ENCODE measurements at regions not wholly inside any gene's neighbourhood (a gene's known extent, or its start where the extent isn't known, plus 50 kb on each side); places are given as distances from the start of the nearest gene placed in this dataset.
A peak's percentile ranks its signal among the peaks of the same experiment; 100 is the strongest.

- TF ChIP-seq POLR2A (IDR thresholded peaks at IDR 0.05) = no peak
- TF ChIP-seq, protein P1, sequence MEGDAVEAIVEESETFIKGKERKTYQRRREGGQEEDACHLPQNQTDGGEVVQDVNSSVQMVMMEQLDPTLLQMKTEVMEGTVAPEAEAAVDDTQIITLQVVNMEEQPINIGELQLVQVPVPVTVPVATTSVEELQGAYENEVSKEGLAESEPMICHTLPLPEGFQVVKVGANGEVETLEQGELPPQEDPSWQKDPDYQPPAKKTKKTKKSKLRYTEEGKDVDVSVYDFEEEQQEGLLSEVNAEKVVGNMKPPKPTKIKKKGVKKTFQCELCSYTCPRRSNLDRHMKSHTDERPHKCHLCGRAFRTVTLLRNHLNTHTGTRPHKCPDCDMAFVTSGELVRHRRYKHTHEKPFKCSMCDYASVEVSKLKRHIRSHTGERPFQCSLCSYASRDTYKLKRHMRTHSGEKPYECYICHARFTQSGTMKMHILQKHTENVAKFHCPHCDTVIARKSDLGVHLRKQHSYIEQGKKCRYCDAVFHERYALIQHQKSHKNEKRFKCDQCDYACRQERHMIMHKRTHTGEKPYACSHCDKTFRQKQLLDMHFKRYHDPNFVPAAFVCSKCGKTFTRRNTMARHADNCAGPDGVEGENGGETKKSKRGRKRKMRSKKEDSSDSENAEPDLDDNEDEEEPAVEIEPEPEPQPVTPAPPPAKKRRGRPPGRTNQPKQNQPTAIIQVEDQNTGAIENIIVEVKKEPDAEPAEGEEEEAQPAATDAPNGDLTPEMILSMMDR (IDR thresholded peaks at IDR 0.05) = peak in 1 of 3 donors; percentile 70
- WGBS, 2 donors = 19 to 23% methylated on average over 6 of the region's 6 CpGs
- H3K4me3 ChIP-seq (ENCODE audit: low read depth, poor library complexity, severe bottlenecking) = no peak overlapping the region
- peak in 1 of 2 donors; percentile 30 for DNase-seq (ENCODE audit: low spot score in 2 of 2)
- intact Hi-C loops (cut with DNase I; ENCODE audit: low total_unique reads) = loop anchor here (10.0 kb wide), 1 partner anchor 202 kb away; no protein-coding TSS in a partner anchor
These were observed 131.1 kb upstream of the CDK1 start for GRCh38 chr10:60646966-60647796.

DNA sequence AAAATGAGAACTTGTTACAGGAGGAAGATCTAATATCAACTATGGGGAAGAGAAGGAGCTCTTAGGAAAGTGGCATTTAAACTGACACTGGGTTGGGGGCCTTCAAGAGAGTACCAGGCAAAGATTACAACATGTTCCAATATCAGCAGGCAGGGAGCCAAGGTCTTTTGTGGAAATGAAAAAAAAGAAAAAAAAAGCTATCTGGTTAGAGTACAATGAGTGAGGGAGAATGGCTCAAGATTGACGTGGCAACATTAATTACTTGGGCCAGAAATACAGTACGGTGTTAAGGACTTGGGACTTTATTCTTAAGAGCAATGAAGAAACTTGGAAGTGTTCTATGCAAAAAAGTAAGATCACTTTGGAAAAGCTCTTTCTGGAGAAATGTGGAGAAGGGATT is 132.3 kb upstream of the CDK1 start:
- WGBS, 2 donors = 75 to 86% methylated on average over 2 of the region's 2 CpGs

DNA sequence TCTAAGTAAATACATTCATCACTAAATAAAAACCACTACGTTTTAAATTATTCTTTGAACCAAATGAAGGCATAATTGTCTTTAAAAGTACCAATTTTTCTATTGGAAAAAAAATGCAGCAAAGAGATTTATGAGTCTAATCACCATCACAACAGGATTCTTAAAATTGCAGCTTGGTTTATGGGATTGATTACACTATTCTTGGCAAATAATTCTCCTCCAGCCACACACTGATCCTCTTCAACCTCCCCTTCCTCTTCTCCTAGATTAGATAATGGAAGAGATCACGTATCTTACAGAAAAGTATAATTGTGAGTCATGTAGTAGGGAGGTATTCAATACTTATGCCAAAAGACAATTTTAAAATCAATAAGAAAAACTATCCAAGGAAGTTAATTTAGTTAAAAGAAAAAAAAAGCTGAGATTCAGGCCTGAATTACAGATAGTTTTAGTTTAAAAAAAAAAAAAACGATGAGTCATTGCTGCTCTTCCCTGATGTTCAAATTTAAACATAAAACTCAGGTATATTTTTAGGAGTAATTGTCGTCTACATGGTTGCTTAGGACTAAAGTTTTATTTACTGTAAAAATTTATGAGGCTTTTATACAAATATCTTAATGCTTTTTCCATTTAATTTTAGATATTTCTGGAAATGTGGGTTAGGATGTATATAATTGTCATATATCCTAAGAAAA is 133.7 kb upstream of the CDK1 start:
- intact Hi-C loops (cut with DNase I; ENCODE audit: low total_unique reads) = loop anchor here (10.0 kb wide), 1 partner anchor 200 kb away; no protein-coding TSS in a partner anchor
- 41 to 50% methylated on average over 4 of the region's 4 CpGs for WGBS, 2 donors
- H3K4me3 ChIP-seq (ENCODE audit: low read depth, poor library complexity, severe bottlenecking) = no peak overlapping the region
- TF ChIP-seq POLR2A (IDR thresholded peaks at IDR 0.05) = no peak
- TF ChIP-seq, protein P1 (IDR thresholded peaks at IDR 0.05) = no peak
- no peak for DNase-seq (ENCODE audit: low spot score in 2 of 2)

More for the DNA sequence above, 132.3 kb upstream of the CDK1 start:
- no peak for DNase-seq (ENCODE audit: low spot score in 2 of 2)
- intact Hi-C loops (cut with DNase I; ENCODE audit: low total_unique reads) = loop anchor here (10.0 kb wide), 1 partner anchor 201 kb away; no protein-coding TSS in a partner anchor
- no peak for TF ChIP-seq POLR2A (IDR thresholded peaks at IDR 0.05)
- TF ChIP-seq, protein P1 (IDR thresholded peaks at IDR 0.05) = no peak
- no peak overlapping the region for H3K4me3 ChIP-seq (ENCODE audit: low read depth, poor library complexity, severe bottlenecking)

GRCh38 chr10:60643874-60644273 is 134.4 kb upstream of the CDK1 start:
- intact Hi-C loops (cut with DNase I; ENCODE audit: low total_unique reads) = loop anchor here (10.0 kb wide), 1 partner anchor 199 kb away; no protein-coding TSS in a partner anchor
- no peak for DNase-seq (ENCODE audit: low spot score in 2 of 2)
- H3K4me3 ChIP-seq (ENCODE audit: low read depth, poor library complexity, severe bottlenecking) = no peak overlapping the region
- TF ChIP-seq, protein P1 (IDR thresholded peaks at IDR 0.05) = no peak
- TF ChIP-seq POLR2A (IDR thresholded peaks at IDR 0.05) = no peak
- 69 to 80% methylated on average over 1 of the region's 1 CpG for WGBS, 2 donors

DNA sequence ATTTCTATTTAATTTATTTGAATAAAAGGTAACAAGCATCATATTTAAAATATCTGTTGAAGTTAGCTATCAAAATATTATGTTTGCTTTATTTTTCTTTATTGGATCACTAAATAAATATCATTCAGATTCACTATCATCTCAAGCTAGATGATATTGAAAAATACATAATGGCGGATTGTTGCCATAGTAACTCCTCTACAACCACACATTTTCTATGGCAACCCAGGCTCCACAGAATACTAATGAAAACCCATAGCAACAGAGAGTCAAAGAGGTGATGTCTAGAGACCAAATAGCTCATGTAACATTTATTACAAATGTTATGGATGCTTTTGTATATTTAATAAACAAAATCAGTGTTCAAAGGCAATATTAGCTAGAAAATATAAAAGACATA is 148.9 kb upstream of the CDK1 start:
- no peak for DNase-seq (ENCODE audit: low spot score in 2 of 2)
- intact Hi-C loops (cut with DNase I; ENCODE audit: low total_unique reads) = no loop called here

More for the DNA sequence above, 148.9 kb upstream of the CDK1 start:
- H3K4me3 ChIP-seq (ENCODE audit: low read depth, poor library complexity, severe bottlenecking) = no peak overlapping the region
- WGBS, 2 donors = 96% methylated on average over 1 of the region's 1 CpG
- TF ChIP-seq, protein P1 (IDR thresholded peaks at IDR 0.05) = no peak
- no peak for TF ChIP-seq POLR2A (IDR thresholded peaks at IDR 0.05)

Data from lower leg skin (tissue), 4 donors.